CD14-positive monocyte (primary cell): ENCODE measurements at regions not wholly inside any gene's neighbourhood (a gene's known extent, or its start where the extent isn't known, plus 50 kb on each side); places are given as distances from the start of the nearest gene placed in this dataset.

ENCODE experiments used
- DNase-seq, 3 donors: peaks; one replicate each; pipeline ENCODE4 v3.0.0-alpha.2; 2011 to 2022
- H2AFZ ChIP-seq: 2 replicates; pipeline ENCODE4 v1.6.0; 2012; ENCODE audit warnings: mild to moderate bottlenecking, low read depth, low read length, inconsistent platforms; ENCODE audit not compliant: insufficient read depth, poor library complexity, severe bottlenecking
- H3K27ac ChIP-seq, 2 donors: 1 replicate in 1 of 2; 2 replicates in 1 of 2; pipeline ENCODE4 v1.5.1; 2012 to 2013; ENCODE audit warnings: low read length in 2 of 2, control low read depth in 1 of 2, inconsistent platforms in 1 of 2, low read depth in 1 of 2, mild to moderate bottlenecking in 1 of 2
- H3K27me3 ChIP-seq, 2 donors: one replicate each; pipeline versions ENCODE4 v1.6.0 to v1.6.1; 2011 to 2013; ENCODE audit warnings: low read length in 2 of 2; ENCODE audit not compliant: control insufficient read depth in 2 of 2, insufficient read depth in 2 of 2
- H3K36me3 ChIP-seq, 2 donors: replicated peaks in 1 of 2; 1 replicate in 1 of 2; 2 replicates in 1 of 2; pipeline versions ENCODE4 v1.5.1 to v1.6.1; 2012 to 2013; ENCODE audit warnings: low read length in 2 of 2, control low read depth in 1 of 2, inconsistent platforms in 1 of 2, mild to moderate bottlenecking in 1 of 2; ENCODE audit not compliant: insufficient read depth in 2 of 2, control insufficient read depth in 1 of 2
- H3K4me1 ChIP-seq, 2 donors: 1 replicate in 1 of 2; 2 replicates in 1 of 2; pipeline versions ENCODE4 v1.5.1 to v1.6.1; 2012 to 2013; ENCODE audit warnings: low read length in 2 of 2, control low read depth in 1 of 2, inconsistent platforms in 1 of 2, mild to moderate bottlenecking in 1 of 2, moderate library complexity in 1 of 2; ENCODE audit not compliant: insufficient read depth in 2 of 2, control insufficient read depth in 1 of 2
- H3K4me2 ChIP-seq: replicated peaks from 2 replicates; pipeline ENCODE3; 2012; ENCODE audit warnings: low read length, moderate library complexity, mild to moderate bottlenecking; ENCODE audit not compliant: poor library complexity, severe bottlenecking; ENCODE audit errors: extremely low read depth
- H3K4me3 ChIP-seq, 3 experiments: fragments of 200-600 bp in 1 of 3; sonication (generic) in 1 of 3; replicated peaks in 1 of 3; 1 replicate in 2 of 3; 2 replicates in 1 of 3; pipeline ENCODE4 v1.5.1; 2011 to 2013; ENCODE audit warnings: low read length in 3 of 3, mild to moderate bottlenecking in 3 of 3, control low read depth in 2 of 3, low read depth in 2 of 3, inconsistent platforms in 1 of 3, moderate library complexity in 1 of 3
- H3K79me2 ChIP-seq: 2 replicates; pipeline ENCODE4 v1.6.0; 2012; ENCODE audit warnings: mild to moderate bottlenecking, control low read depth, inconsistent platforms, low read length, moderate library complexity; ENCODE audit not compliant: insufficient read depth
- H3K9ac ChIP-seq: 2 replicates; pipeline ENCODE4 v1.6.0; 2017; ENCODE audit warnings: low read length, mild to moderate bottlenecking; ENCODE audit not compliant: insufficient read depth, poor library complexity, severe bottlenecking
- H3K9me3 ChIP-seq, 2 donors: replicated peaks in 1 of 2; 1 replicate in 1 of 2; 2 replicates in 1 of 2; pipeline versions ENCODE4 v1.5.1 to v1.6.1; 2012 to 2013; ENCODE audit warnings: low read length in 2 of 2, control low read depth in 1 of 2; ENCODE audit not compliant: control insufficient read depth in 1 of 2, insufficient read depth in 1 of 2
- H4K20me1 ChIP-seq: 2 replicates; pipeline ENCODE4 v1.6.0; 2012; ENCODE audit warnings: mild to moderate bottlenecking, low read length, control low read depth, moderate library complexity; ENCODE audit not compliant: insufficient read depth
- H3K27ac Mint-ChIP-seq, 7 donors: one replicate each; pipeline ENCODE4 v1.8.0; 2020; ENCODE audit warnings: mild to moderate bottlenecking in 7 of 7, mixed read lengths in 7 of 7, moderate library complexity in 6 of 7, inconsistent platforms in 2 of 7
- H3K27me3 Mint-ChIP-seq, 3 donors: one replicate each; pipeline ENCODE4 v1.8.0; 2021 to 2022; ENCODE audit warnings: low read depth in 3 of 3, mild to moderate bottlenecking in 3 of 3, mixed read lengths in 3 of 3, moderate library complexity in 3 of 3, inconsistent platforms in 1 of 3
- H3K36me3 Mint-ChIP-seq, 2 donors: one replicate each; pipeline ENCODE4 v1.8.0; 2020; ENCODE audit warnings: mixed read lengths in 2 of 2, inconsistent platforms in 1 of 2, mild to moderate bottlenecking in 1 of 2
- H3K4me1 Mint-ChIP-seq: one replicate; pipeline ENCODE4 v1.8.0; 2020; ENCODE audit warnings: mild to moderate bottlenecking, mixed read lengths
- H3K4me3 Mint-ChIP-seq, 2 donors: one replicate each; pipeline ENCODE4 v1.8.0; 2020; ENCODE audit warnings: mild to moderate bottlenecking in 2 of 2, mixed read lengths in 2 of 2, moderate library complexity in 1 of 2
- H3K9me3 Mint-ChIP-seq, 7 donors: one replicate each; pipeline ENCODE4 v1.8.0; 2020 to 2022; ENCODE audit warnings: mixed read lengths in 7 of 7, mild to moderate bottlenecking in 6 of 7, moderate library complexity in 6 of 7, inconsistent platforms in 2 of 7
- CTCF ChIP-seq: fragments of 200-600 bp; IDR thresholded peaks from one replicate; pipeline ENCODE4 v1.8.0; 2022; ENCODE audit warnings: antibody characterized with exemption, mild to moderate bottlenecking
- WGBS: methylation state at CpG from one replicate; pipeline ENCODE4 v1.1.5; 2013; ENCODE audit warnings: missing lambda C conversion rate; ENCODE audit not compliant: insufficient coverage; 5-methylcytosine and 5-hydroxymethylcytosine counted together
- intact Hi-C, 2 donors: fragments of 100-400 bp; cut with micrococcal nuclease; formaldehyde crosslinking; loops; one replicate each; pipeline versions ENCODE4 v1.15.0 to v1.15.1; 2023

- no peak for DNase-seq
- no peaks in the 10 kb centered on the region for H4K20me1 ChIP-seq
- peaks cover 38% of the 10 kb centered on the region for H3K4me1 Mint-ChIP-seq
- no peak overlapping the region for H3K9ac ChIP-seq
- no peaks in the 10 kb centered on the region for H3K36me3 Mint-ChIP-seq
- peaks cover 0 to 2% (median 0%) of the 10 kb centered on the region in 7 donors for H3K9me3 Mint-ChIP-seq
- no peaks in the 10 kb centered on the region for H3K79me2 ChIP-seq
- H3K27me3 Mint-ChIP-seq, result peaks cover 8 to 11% (median 9%) of the 10 kb centered on the region in 3 donors
- WGBS, result 57% methylated on average over 9 of the region's 13 CpGs
- peak overlapping the region in 1 of 2 donors; percentile 12 for H3K4me3 Mint-ChIP-seq
- no peak overlapping the region for H3K27ac ChIP-seq
- H2AFZ ChIP-seq, result no peak overlapping the region
- H3K27me3 ChIP-seq, result no peaks in the 10 kb centered on the region
- intact Hi-C loops, result no loop called here
- H3K4me3 ChIP-seq, result no peak overlapping the region
- H3K27ac Mint-ChIP-seq, result peak overlapping the region in 1 of 7 donors; percentile 42
- TF ChIP-seq CTCF, result no peak
- H3K4me2 ChIP-seq, result no peak overlapping the region
- H3K9me3 ChIP-seq, result no peaks in the 10 kb centered on the region
- peaks cover 36 to 37% of the 10 kb centered on the region in 2 donors for H3K4me1 ChIP-seq
- no peaks in the 10 kb centered on the region for H3K36me3 ChIP-seq
Observed at GRCh38 chr12:116382686-116383530, 105.4 kb upstream of the MED13L start.

GRCh38 chr12:116384175-116384574, 106.7 kb upstream of the MED13L start:
- intact Hi-C loops, result no loop called here
- Histone ChIP-seq H3K4me2 (no peak overlapping the region), H2AFZ (no peak overlapping the region), H3K9ac (no peak overlapping the region), H3K27me3 (no peaks in the 10 kb centered on the region), H3K27ac (no peak overlapping the region), H3K4me1 (peaks cover 35 to 37% of the 10 kb centered on the region in 2 donors), H3K4me3 (no peak overlapping the region), H3K36me3 (no peaks in the 10 kb centered on the region), H3K9me3 (no peaks in the 10 kb centered on the region), H4K20me1 (no peaks in the 10 kb centered on the region), H3K79me2 (no peaks in the 10 kb centered on the region)
- peaks cover 0 to 2% (median 0%) of the 10 kb centered on the region in 7 donors for H3K9me3 Mint-ChIP-seq
- WGBS, result 97% methylated on average over 4 of the region's 5 CpGs
- TF ChIP-seq CTCF, result no peak
- H3K36me3 Mint-ChIP-seq, result no peaks in the 10 kb centered on the region
- H3K27me3 Mint-ChIP-seq, result peaks cover 8 to 11% (median 9%) of the 10 kb centered on the region in 3 donors
- no peak overlapping the region for H3K4me3 Mint-ChIP-seq
- peaks cover 37% of the 10 kb centered on the region for H3K4me1 Mint-ChIP-seq
- peak overlapping the region in 2 of 7 donors; percentile 24 to 46 for H3K27ac Mint-ChIP-seq
- DNase-seq, result no peak
